K562 (cell line): ENCODE measurements at regions not wholly inside any gene's neighbourhood (a gene's known extent, or its start where the extent isn't known, plus 50 kb on each side); places are given as distances from the start of the nearest gene placed in this dataset.
A peak's percentile ranks its signal among the peaks of the same experiment; 100 is the strongest.

Experiments
- ATF6 ChIP-seq: sonication (generic); formaldehyde crosslinking; IDR thresholded peaks from 2 replicates; pipeline ENCODE4 v1.4.0; 2020; ENCODE audit warnings: mild to moderate bottlenecking, missing genetic modification reagents
- FOXK2 ChIP-seq, 2 experiments: fragments of 450-650 bp; IDR thresholded peaks in 1 of 2; conservative IDR thresholded peaks in 1 of 2; 2 replicates each; pipeline ENCODE4 v1.6.1; 2016; ENCODE audit warnings: low read depth in 2 of 2, mild to moderate bottlenecking in 1 of 2
- HES1 ChIP-seq: fragments of 450-650 bp; IDR thresholded peaks from 2 replicates; pipeline ENCODE4 v1.6.1; 2016; ENCODE audit warnings: low read depth, mild to moderate bottlenecking, moderate library complexity
- HMGN3 ChIP-seq: IDR thresholded peaks from 2 replicates; pipeline ENCODE4 v1.6.1; 2011; ENCODE audit warnings: borderline replicate concordance, low read depth, mild to moderate bottlenecking, mixed read lengths, low read length; ENCODE audit not compliant: insufficient read length; ENCODE audit errors: extremely low read depth
- MAFF ChIP-seq: IDR thresholded peaks from 2 replicates; pipeline ENCODE4 v1.6.1; 2012; ENCODE audit warnings: low read length, improper control_type of control experiment
- RCOR1 ChIP-seq, 2 experiments: IDR thresholded peaks; 2 replicates each; pipeline ENCODE4 v1.6.1; 2012; ENCODE audit warnings: low read depth in 2 of 2, low read length in 2 of 2, borderline replicate concordance in 1 of 2, improper control_type of control experiment in 1 of 2
- SNIP1 ChIP-seq: fragments of 450-650 bp; IDR thresholded peaks from 2 replicates; pipeline ENCODE4 v1.7.1; 2017; ENCODE audit warnings: low read depth, mild to moderate bottlenecking
- SNRNP70 ChIP-seq: fragments of 200-400 bp; formaldehyde crosslinking; optimal IDR thresholded peaks from 2 replicates; pipeline ENCODE3; 2017; ENCODE audit warnings: low read depth, low read length
- SPI1 ChIP-seq: IDR thresholded peaks from 2 replicates; pipeline ENCODE4 v1.6.1; 2011; ENCODE audit warnings: low read depth, low read length, control low read depth, borderline replicate concordance
- UBTF ChIP-seq, 2 experiments: IDR thresholded peaks; 2 replicates each; pipeline ENCODE4 v1.6.1; 2012; ENCODE audit warnings: improper control_type of control experiment in 2 of 2, low read depth in 2 of 2, low read length in 2 of 2, borderline replicate concordance in 1 of 2
- ZNF318 ChIP-seq, 2 experiments: fragments of 450-650 bp; IDR thresholded peaks; 2 replicates each; pipeline ENCODE4 v1.6.1; 2016; ENCODE audit warnings: mild to moderate bottlenecking in 2 of 2, borderline replicate concordance in 1 of 2, low read depth in 1 of 2, moderate library complexity in 1 of 2
- ZNF384 ChIP-seq: IDR thresholded peaks from 2 replicates; pipeline ENCODE4 v1.6.1; 2012; ENCODE audit warnings: low read depth, low read length, improper control_type of control experiment

- TF ChIP-seq UBTF (IDR thresholded peaks at IDR 0.05; ENCODE audit: borderline replicate concordance in 1 of 2, low read depth in 2 of 2, low read length in 2 of 2) (no peak), HMGN3 (peak; percentile 89), SNIP1 (no peak), SNRNP70 (no peak), SPI1 (no peak), FOXK2 (conservative IDR thresholded peaks at IDR 0.05 in 1 of 2, IDR thresholded peaks at IDR 0.05 in 1 of 2; ENCODE audit: low read depth in 2 of 2) (no peak), MAFF (peak; percentile 93), ATF6 (CRISPR knock-in tag) (no peak), ZNF318 (IDR thresholded peaks at IDR 0.05; ENCODE audit: borderline replicate concordance in 1 of 2, low read depth in 1 of 2) (no peak), ZNF384 (peak; percentile 83), RCOR1 (IDR thresholded peaks at IDR 0.05; ENCODE audit: borderline replicate concordance in 1 of 2, low read depth in 2 of 2, low read length in 2 of 2) (peak in 1 of 2 experiments; percentile 93; a peak in 2 of 4 replicates), HES1 (0 out of 2 replicates have a peak, but pooled peaks have one; percentile 52)
These were observed 1941.0 kb upstream of the RAG2 start (continued) for GRCh38 chr11:38538866-38539680.
